KMS-11 (cell line): ENCODE measurements at regions not wholly inside any gene's neighbourhood (a gene's known extent, or its start where the extent isn't known, plus 50 kb on each side); places are given as distances from the start of the nearest gene placed in this dataset.
"Not testable (repeated sequence)": the region's sequence is repeated elsewhere in the genome, so short reads cannot be mapped to it uniquely, and the experiment has no call there.

Experiments
- H2AFZ ChIP-seq: fragments of 200-600 bp; sonication (generic); 2 replicates; pipeline ENCODE4 v1.6.1; 2016; ENCODE audit warnings: antibody characterized with exemption, mixed run types, low read depth
- H3K27ac ChIP-seq: fragments of 200-600 bp; sonication (generic); 2 replicates; pipeline ENCODE4 v1.6.1; 2016; ENCODE audit warnings: mild to moderate bottlenecking, mixed run types
- H3K27me3 ChIP-seq: fragments of 200-600 bp; sonication (generic); 2 replicates; pipeline ENCODE4 v1.6.1; 2017; ENCODE audit warnings: mild to moderate bottlenecking, low read depth, mixed run types, moderate library complexity; ENCODE audit not compliant: insufficient read depth
- H3K36me3 ChIP-seq: fragments of 200-600 bp; sonication (generic); 2 replicates; pipeline ENCODE4 v1.6.1; 2017; ENCODE audit warnings: mild to moderate bottlenecking, mixed run types; ENCODE audit not compliant: insufficient read depth
- H3K4me1 ChIP-seq: fragments of 200-600 bp; sonication (generic); 2 replicates; pipeline ENCODE4 v1.6.1; 2016; ENCODE audit warnings: mild to moderate bottlenecking, low read depth, mixed run types; ENCODE audit not compliant: poor library complexity, severe bottlenecking
- H3K4me2 ChIP-seq: fragments of 200-600 bp; sonication (generic); 2 replicates; pipeline ENCODE4 v1.7.0; 2016; ENCODE audit warnings: mild to moderate bottlenecking, mixed run types
- H3K4me3 ChIP-seq: fragments of 200-600 bp; sonication (generic); IDR thresholded peaks from 2 replicates; pipeline ENCODE4 v1.6.1; 2017; ENCODE audit warnings: low read depth, low read length, mixed read lengths; ENCODE audit not compliant: insufficient read depth
- H3K79me2 ChIP-seq: fragments of 200-600 bp; sonication (generic); 2 replicates; pipeline ENCODE4 v1.6.1; 2016; ENCODE audit warnings: low read depth, mixed run types; ENCODE audit not compliant: insufficient read depth
- H3K9ac ChIP-seq: fragments of 200-600 bp; sonication (generic); 2 replicates; pipeline ENCODE4 v1.6.1; 2016; ENCODE audit warnings: mild to moderate bottlenecking, mixed run types
- H4K20me1 ChIP-seq: fragments of 200-600 bp; sonication (generic); 2 replicates; pipeline ENCODE4 v1.6.1; 2016; ENCODE audit warnings: mild to moderate bottlenecking, mixed run types; ENCODE audit not compliant: insufficient read depth
- CTCF ChIP-seq: fragments of 200-600 bp; sonication (generic); conservative IDR thresholded peaks from 2 replicates; pipeline ENCODE4 v1.6.1; 2017; ENCODE audit warnings: low read depth, mild to moderate bottlenecking, antibody characterized with exemption, low read length, moderate library complexity, mixed read lengths

- H2AFZ ChIP-seq, result no peak overlapping the region
- no peaks in the 10 kb centered on the region for H3K36me3 ChIP-seq
- no peaks in the 10 kb centered on the region for H3K79me2 ChIP-seq
- no peak overlapping the region for H3K4me2 ChIP-seq
- H4K20me1 ChIP-seq, result no peaks in the 10 kb centered on the region
- H3K27me3 ChIP-seq, result no peaks in the 10 kb centered on the region
- H3K9ac ChIP-seq, result no peak overlapping the region
- H3K4me1 ChIP-seq, result no peaks in the 10 kb centered on the region
- no peak overlapping the region for H3K4me3 ChIP-seq
- H3K27ac ChIP-seq, result no peak overlapping the region
- TF ChIP-seq CTCF, result no peak
Observed at GRCh38 chr6:14553515-14553914, 435.9 kb downstream of the CD83 start.

- TF ChIP-seq CTCF, result no peak
- H3K27me3 ChIP-seq, result no peaks in the 10 kb centered on the region
Observed at GRCh38 chr6:14555804-14556203, 438.2 kb downstream of the CD83 start.

GRCh38 chr6:14559746-14560536, 442.4 kb downstream of the CD83 start:
- Histone ChIP-seq H3K27me3 (no peaks in the 10 kb centered on the region), H3K4me1 (no peaks in the 10 kb centered on the region), H3K79me2 (no peaks in the 10 kb centered on the region), H2AFZ (no peak overlapping the region), H3K9ac (no peak overlapping the region), H3K27ac (no peak overlapping the region), H3K4me2 (no peak overlapping the region), H4K20me1 (no peaks in the 10 kb centered on the region), H3K4me3 (no peak overlapping the region), H3K36me3 (no peaks in the 10 kb centered on the region)
- no peak for TF ChIP-seq CTCF

More at GRCh38 chr6:14555804-14556203, 438.2 kb downstream of the CD83 start:
- no peak overlapping the region for H3K27ac ChIP-seq
- H2AFZ ChIP-seq, result no peak overlapping the region
- no peak overlapping the region for H3K4me3 ChIP-seq
- no peaks in the 10 kb centered on the region for H3K79me2 ChIP-seq
- H3K9ac ChIP-seq, result no peak overlapping the region
- H3K4me1 ChIP-seq, result no peaks in the 10 kb centered on the region
- H3K4me2 ChIP-seq, result no peak overlapping the region
- H4K20me1 ChIP-seq, result no peaks in the 10 kb centered on the region
- H3K36me3 ChIP-seq, result no peaks in the 10 kb centered on the region

- H3K27ac ChIP-seq, H3K36me3 ChIP-seq, H3K4me3 ChIP-seq, H2AFZ ChIP-seq, H3K4me2 ChIP-seq, H4K20me1 ChIP-seq, H3K79me2 ChIP-seq, H3K4me1 ChIP-seq, H3K9ac ChIP-seq, H3K27me3 ChIP-seq: not testable (repeated sequence)
Observed at GRCh38 chr6:14561563-14561962, 444.0 kb downstream of the CD83 start.

- Histone ChIP-seq H4K20me1 (no peaks in the 10 kb centered on the region), H3K4me1 (no peaks in the 10 kb centered on the region), H3K79me2 (no peaks in the 10 kb centered on the region), H3K36me3 (no peaks in the 10 kb centered on the region), H3K27ac (no peak overlapping the region), H3K9ac (no peak overlapping the region), H3K27me3 (no peaks in the 10 kb centered on the region), H3K4me2 (no peak overlapping the region), H2AFZ (no peak overlapping the region), H3K4me3 (no peak overlapping the region)
- no peak for TF ChIP-seq CTCF
Observed at GRCh38 chr6:14567842-14568241, 450.3 kb downstream of the CD83 start.
